Esophagus muscularis mucosa (tissue), 4 donors: ENCODE measurements at regions not wholly inside any gene's neighbourhood (a gene's known extent, or its start where the extent isn't known, plus 50 kb on each side); places are given as distances from the start of the nearest gene placed in this dataset.

Experiments
- DNase-seq: peaks from one replicate; pipeline ENCODE4 v3.0.0-alpha.2; 2017; ENCODE audit errors: extremely low spot score
- H3K27ac ChIP-seq, 4 donors: fragments of 200-600 bp; sonication (generic); replicated peaks in 1 of 4; 1 replicate in 3 of 4; 2 replicates in 1 of 4; pipeline ENCODE4 v1.5.1; 2016 to 2019; ENCODE audit warnings: mild to moderate bottlenecking in 1 of 4
- H3K27me3 ChIP-seq, 4 donors: fragments of 200-600 bp; sonication (generic); one replicate each; pipeline versions ENCODE4 v1.5.1 to v1.6.0; 2016 to 2019
- H3K36me3 ChIP-seq, 4 donors: fragments of 200-600 bp; sonication (generic); one replicate each; pipeline ENCODE4 v1.5.1; 2016 to 2019
- H3K4me1 ChIP-seq, 4 donors: fragments of 200-600 bp; sonication (generic); one replicate each; pipeline ENCODE4 v1.5.1; 2016 to 2019
- H3K4me3 ChIP-seq, 4 donors: fragments of 200-600 bp; sonication (generic); 1 replicate in 2 of 4; 2 replicates in 2 of 4; pipeline ENCODE4 v1.5.1; 2016 to 2019; ENCODE audit warnings: mild to moderate bottlenecking in 4 of 4, moderate library complexity in 1 of 4
- H3K9me3 ChIP-seq, 4 donors: fragments of 200-600 bp; sonication (generic); 1 replicate in 3 of 4; 2 replicates in 1 of 4; pipeline ENCODE4 v1.5.1; 2016 to 2019
- EP300 ChIP-seq: sonication (generic); formaldehyde crosslinking; IDR thresholded peaks from one replicate; pipeline ENCODE4 v1.6.1; 2017; ENCODE audit warnings: antibody characterized with exemption
- POLR2A ChIP-seq: fragments of 450-650 bp; IDR thresholded peaks from one replicate; pipeline ENCODE4 v1.6.1; 2017; ENCODE audit warnings: antibody characterized with exemption, moderate library complexity, mild to moderate bottlenecking, low read depth
- POLR2AphosphoS5 ChIP-seq, 2 donors: sonication (generic); formaldehyde crosslinking; IDR thresholded peaks; one replicate each; pipeline ENCODE4 v1.6.1; 2017; ENCODE audit warnings: antibody characterized with exemption in 2 of 2
- WGBS: methylation state at CpG from one replicate; pipeline ENCODE4 v1.1.5; 2018; 5-methylcytosine and 5-hydroxymethylcytosine counted together
- intact Hi-C: fragments of 100-400 bp; cut with DNase I; formaldehyde crosslinking; loops from one replicate; pipeline ENCODE4 v1.15.1; 2023
- TF ChIP-seq, protein P1 (sequence below), 3 experiments: fragments of 200-600 bp in 2 of 3; fragments of 450-650 bp in 1 of 3; sonication (generic) in 2 of 3; IDR thresholded peaks; one replicate each; pipeline ENCODE4 v1.5.1; 2017 to 2019; ENCODE audit warnings: antibody characterized with exemption in 3 of 3, mild to moderate bottlenecking in 2 of 3, moderate library complexity in 1 of 3

DNA sequence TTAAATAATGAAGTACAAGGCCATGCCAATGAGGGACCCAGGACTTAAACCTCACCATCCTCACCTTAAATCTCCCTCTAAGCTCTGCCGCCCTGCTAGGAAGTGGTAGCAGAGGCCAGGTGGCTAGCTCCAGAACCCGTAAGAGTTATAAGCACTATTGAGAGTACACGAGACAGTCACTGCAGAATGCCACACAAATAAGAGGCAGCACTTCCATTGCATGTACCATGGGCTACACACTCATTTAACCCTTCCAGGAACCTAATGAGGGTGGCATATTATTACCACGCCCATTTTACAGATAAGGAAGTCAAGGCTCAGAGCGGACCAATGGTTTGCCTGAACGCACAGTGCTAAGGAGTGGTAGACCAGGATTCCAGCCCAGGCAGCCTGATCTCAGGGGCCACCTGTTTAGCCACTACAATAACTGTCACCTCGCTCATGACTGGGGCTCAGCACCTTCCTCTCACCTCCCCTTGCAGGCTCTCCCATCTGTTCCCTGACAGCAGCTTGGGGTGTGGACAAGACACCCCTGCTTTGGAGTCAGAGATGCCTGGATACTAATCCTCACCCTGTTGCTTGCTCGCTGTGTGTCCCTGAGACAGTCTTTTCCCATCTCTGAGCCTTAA lies 54.8 kb upstream of the ID3 start:
- no peak for TF ChIP-seq POLR2A
- no peak for TF ChIP-seq EP300
- TF ChIP-seq, protein P1, sequence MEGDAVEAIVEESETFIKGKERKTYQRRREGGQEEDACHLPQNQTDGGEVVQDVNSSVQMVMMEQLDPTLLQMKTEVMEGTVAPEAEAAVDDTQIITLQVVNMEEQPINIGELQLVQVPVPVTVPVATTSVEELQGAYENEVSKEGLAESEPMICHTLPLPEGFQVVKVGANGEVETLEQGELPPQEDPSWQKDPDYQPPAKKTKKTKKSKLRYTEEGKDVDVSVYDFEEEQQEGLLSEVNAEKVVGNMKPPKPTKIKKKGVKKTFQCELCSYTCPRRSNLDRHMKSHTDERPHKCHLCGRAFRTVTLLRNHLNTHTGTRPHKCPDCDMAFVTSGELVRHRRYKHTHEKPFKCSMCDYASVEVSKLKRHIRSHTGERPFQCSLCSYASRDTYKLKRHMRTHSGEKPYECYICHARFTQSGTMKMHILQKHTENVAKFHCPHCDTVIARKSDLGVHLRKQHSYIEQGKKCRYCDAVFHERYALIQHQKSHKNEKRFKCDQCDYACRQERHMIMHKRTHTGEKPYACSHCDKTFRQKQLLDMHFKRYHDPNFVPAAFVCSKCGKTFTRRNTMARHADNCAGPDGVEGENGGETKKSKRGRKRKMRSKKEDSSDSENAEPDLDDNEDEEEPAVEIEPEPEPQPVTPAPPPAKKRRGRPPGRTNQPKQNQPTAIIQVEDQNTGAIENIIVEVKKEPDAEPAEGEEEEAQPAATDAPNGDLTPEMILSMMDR (IDR thresholded peaks at IDR 0.05): no peak
- no peak for TF ChIP-seq POLR2AphosphoS5 (IDR thresholded peaks at IDR 0.05)
- H3K4me1 ChIP-seq: peaks cover 0 to 2% (median 1%) of the 10 kb centered on the region in 4 donors
- WGBS: 82% methylated on average over 6 of the region's 8 CpGs
- no peaks in the 10 kb centered on the region for H3K36me3 ChIP-seq
- no peak overlapping the region for H3K27ac ChIP-seq
- intact Hi-C loops: no loop called here
- DNase-seq: no peak
- no peak overlapping the region for H3K4me3 ChIP-seq
- no peaks in the 10 kb centered on the region for H3K27me3 ChIP-seq
- no peaks in the 10 kb centered on the region for H3K9me3 ChIP-seq

DNA sequence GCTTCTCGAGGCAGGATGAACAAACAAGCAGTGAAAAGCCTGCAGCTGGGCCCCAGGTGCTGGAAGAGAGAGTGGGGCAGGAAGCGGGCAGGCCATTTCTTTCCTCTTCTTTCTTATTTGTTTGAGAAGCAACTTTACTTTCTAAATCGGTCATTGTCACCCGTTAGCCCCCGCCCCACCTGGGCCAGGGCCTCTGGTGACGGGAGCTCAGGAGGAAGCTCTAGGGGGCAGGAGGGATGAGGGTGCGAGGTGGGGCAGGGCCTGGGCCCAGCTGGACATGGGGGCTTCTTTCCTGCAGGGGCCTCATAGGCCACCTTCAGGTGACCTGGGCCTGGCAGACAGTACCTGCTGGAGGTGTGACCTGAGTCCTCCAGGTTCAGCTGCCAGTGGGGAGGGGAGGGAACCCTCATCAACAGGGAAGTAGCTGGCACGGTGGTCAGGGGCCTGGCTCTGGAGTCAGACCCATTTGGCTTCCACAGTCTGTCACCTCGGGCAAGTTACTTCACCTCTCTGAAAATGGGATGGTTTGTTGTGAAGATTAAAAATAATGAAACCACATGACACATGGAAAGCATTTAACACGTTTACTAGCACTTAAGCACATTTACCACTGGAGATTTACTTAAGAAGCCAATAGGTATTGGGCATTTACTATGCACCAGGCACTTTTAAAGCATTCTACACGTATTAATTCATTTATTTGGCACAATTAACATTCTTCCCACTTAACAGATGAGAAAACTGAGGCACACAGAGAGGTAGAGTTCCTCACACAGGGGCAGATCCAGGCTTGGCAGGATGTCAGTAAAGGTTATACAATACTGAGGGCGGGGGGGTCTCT lies 54.1 kb upstream of the ID3 start:
- no peak for DNase-seq
- 67% methylated on average over 12 of the region's 12 CpGs for whole genome bisulfite sequencing
- intact Hi-C loops: no loop called here
- Histone ChIP-seq H3K27ac (no peak overlapping the region), H3K36me3 (no peaks in the 10 kb centered on the region), H3K9me3 (no peaks in the 10 kb centered on the region), H3K4me1 (no peaks in the 10 kb centered on the region), H3K4me3 (no peak overlapping the region), H3K27me3 (no peaks in the 10 kb centered on the region)
- no peak for TF ChIP-seq POLR2A
- TF ChIP-seq, protein P1 (IDR thresholded peaks at IDR 0.05): no peak
- TF ChIP-seq EP300: no peak
- TF ChIP-seq POLR2AphosphoS5 (IDR thresholded peaks at IDR 0.05): no peak

DNA sequence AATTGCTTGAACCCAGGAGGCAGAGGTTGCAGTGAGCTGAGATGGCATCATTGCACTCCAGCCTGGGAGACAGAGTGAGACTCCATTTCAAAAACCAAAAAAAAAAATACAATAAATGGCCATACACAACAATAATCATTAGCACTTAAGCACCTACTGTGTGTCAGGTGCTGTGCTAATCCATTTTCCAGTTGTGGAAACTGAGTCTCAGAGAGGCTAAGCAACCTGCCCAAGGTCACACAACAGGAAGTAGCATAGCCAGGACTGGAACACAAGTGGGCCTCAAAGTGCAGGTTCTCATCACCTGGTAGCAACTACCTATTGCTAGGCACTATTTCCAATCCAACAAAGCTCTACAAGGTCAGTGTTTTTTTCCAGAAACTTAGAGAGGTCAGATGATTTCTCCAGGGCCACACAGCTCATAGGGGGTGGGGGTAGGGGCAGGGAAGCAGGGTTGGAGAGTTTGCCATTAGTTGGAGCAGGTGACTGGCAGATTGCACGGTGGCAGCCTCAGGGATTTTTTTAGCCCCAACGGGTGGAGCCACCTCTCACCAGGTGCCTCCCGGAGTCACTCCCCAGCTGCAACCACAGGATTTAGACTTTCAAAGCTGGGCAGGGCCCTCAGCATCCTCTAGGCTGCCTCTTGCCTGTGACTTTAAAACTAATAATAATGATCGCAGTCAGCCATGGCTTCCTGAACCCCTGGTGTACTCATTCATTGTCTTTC lies 52.5 kb upstream of the ID3 start:
- Histone ChIP-seq H3K36me3 (no peaks in the 10 kb centered on the region), H3K27ac (no peak overlapping the region), H3K9me3 (no peaks in the 10 kb centered on the region), H3K27me3 (no peaks in the 10 kb centered on the region), H3K4me1 (no peaks in the 10 kb centered on the region), H3K4me3 (no peak overlapping the region)
- no peak for DNase-seq
- TF ChIP-seq POLR2A: no peak
- TF ChIP-seq, protein P1 (IDR thresholded peaks at IDR 0.05): no peak
- TF ChIP-seq POLR2AphosphoS5 (IDR thresholded peaks at IDR 0.05): no peak
- TF ChIP-seq EP300: no peak
- intact Hi-C loops: no loop called here
- WGBS: 68% methylated on average over 4 of the region's 4 CpGs

DNA sequence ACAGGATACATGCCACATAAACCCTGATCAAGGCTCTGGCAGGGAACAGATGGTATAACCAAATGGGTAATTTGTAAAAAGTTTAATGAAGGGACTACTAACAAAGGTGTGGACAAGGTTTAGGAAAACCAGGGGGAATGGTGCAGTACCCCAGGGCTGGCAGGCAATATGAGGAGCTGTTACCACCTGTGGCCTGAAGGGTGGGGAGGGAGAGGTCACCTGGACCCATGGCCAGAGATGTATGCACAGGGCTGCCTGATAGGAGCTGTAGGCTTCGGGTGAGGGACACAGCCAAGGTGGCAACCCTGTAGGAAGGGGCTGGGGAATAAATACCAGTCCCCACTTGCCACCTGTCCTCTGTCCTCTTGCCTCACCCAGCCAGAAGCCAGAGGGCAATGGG lies 51.4 kb upstream of the ID3 start:
- DNase-seq: no peak
- no peak overlapping the region for H3K4me3 ChIP-seq
- WGBS: 73% methylated on average over 1 of the region's 1 CpG
- no peaks in the 10 kb centered on the region for H3K9me3 ChIP-seq
- no peak for TF ChIP-seq EP300
- no peak for TF ChIP-seq POLR2AphosphoS5 (IDR thresholded peaks at IDR 0.05)
- TF ChIP-seq, protein P1 (IDR thresholded peaks at IDR 0.05): no peak
- TF ChIP-seq POLR2A: no peak
- H3K27me3 ChIP-seq: no peaks in the 10 kb centered on the region
- H3K4me1 ChIP-seq: no peaks in the 10 kb centered on the region
- intact Hi-C loops: no loop called here
- no peak overlapping the region for H3K27ac ChIP-seq
- no peaks in the 10 kb centered on the region for H3K36me3 ChIP-seq
